ENCODE measurements at regions not wholly inside any gene's neighbourhood (a gene's known extent, or its start where the extent isn't known, plus 50 kb on each side); places are given as distances from the start of the nearest gene placed in this dataset.

GRCh38 chr4:178462710-178463109 lies 1020.5 kb upstream of the AGA start:
- Histone ChIP-seq H3K9me3 (peaks cover 0 to 3% (median 0%) of the 10 kb centered on the region in 8 donors), H3K4me3 (no peak overlapping the region), H3K4me1 (no peaks in the 10 kb centered on the region), H3K27ac (no peak overlapping the region), H3K27me3 (replicated peaks in 1 of 7) (no peaks in the 10 kb centered on the region), H3K36me3 (no peaks in the 10 kb centered on the region)
- 30 to 46% (median 39%) methylated on average over 4 of the region's 4 CpGs for WGBS, 5 donors
- intact Hi-C loops (cut with DNase I; ENCODE audit: low total_unique reads), result no loop called here
- no peak for DNase-seq
- TF ChIP-seq, protein P1, sequence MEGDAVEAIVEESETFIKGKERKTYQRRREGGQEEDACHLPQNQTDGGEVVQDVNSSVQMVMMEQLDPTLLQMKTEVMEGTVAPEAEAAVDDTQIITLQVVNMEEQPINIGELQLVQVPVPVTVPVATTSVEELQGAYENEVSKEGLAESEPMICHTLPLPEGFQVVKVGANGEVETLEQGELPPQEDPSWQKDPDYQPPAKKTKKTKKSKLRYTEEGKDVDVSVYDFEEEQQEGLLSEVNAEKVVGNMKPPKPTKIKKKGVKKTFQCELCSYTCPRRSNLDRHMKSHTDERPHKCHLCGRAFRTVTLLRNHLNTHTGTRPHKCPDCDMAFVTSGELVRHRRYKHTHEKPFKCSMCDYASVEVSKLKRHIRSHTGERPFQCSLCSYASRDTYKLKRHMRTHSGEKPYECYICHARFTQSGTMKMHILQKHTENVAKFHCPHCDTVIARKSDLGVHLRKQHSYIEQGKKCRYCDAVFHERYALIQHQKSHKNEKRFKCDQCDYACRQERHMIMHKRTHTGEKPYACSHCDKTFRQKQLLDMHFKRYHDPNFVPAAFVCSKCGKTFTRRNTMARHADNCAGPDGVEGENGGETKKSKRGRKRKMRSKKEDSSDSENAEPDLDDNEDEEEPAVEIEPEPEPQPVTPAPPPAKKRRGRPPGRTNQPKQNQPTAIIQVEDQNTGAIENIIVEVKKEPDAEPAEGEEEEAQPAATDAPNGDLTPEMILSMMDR (IDR thresholded peaks at IDR 0.05 in 8 of 11, conservative IDR thresholded peaks at IDR 0.05 in 3 of 11), result no peak
- TF ChIP-seq POLR2A (IDR thresholded peaks at IDR 0.05), result no peak
- no peak for TF ChIP-seq POLR2AphosphoS5 (IDR thresholded peaks at IDR 0.05)

GRCh38 chr4:178463747-178464146 lies 1021.5 kb upstream of the AGA start:
- intact Hi-C loops (cut with DNase I; ENCODE audit: low total_unique reads), result no loop called here
- Histone ChIP-seq H3K4me1 (no peaks in the 10 kb centered on the region), H3K27ac (no peak overlapping the region), H3K4me3 (no peak overlapping the region), H3K36me3 (no peaks in the 10 kb centered on the region), H3K27me3 (replicated peaks in 1 of 7) (no peaks in the 10 kb centered on the region), H3K9me3 (peaks cover 0 to 3% (median 0%) of the 10 kb centered on the region in 8 donors)
- 81 to 91% (median 87%) methylated on average over 2 of the region's 2 CpGs for WGBS, 5 donors
- no peak for DNase-seq
- TF ChIP-seq, protein P1 (IDR thresholded peaks at IDR 0.05 in 8 of 11, conservative IDR thresholded peaks at IDR 0.05 in 3 of 11), result no peak
- TF ChIP-seq POLR2AphosphoS5 (IDR thresholded peaks at IDR 0.05), result no peak
- TF ChIP-seq POLR2A (IDR thresholded peaks at IDR 0.05), result no peak

DNA sequence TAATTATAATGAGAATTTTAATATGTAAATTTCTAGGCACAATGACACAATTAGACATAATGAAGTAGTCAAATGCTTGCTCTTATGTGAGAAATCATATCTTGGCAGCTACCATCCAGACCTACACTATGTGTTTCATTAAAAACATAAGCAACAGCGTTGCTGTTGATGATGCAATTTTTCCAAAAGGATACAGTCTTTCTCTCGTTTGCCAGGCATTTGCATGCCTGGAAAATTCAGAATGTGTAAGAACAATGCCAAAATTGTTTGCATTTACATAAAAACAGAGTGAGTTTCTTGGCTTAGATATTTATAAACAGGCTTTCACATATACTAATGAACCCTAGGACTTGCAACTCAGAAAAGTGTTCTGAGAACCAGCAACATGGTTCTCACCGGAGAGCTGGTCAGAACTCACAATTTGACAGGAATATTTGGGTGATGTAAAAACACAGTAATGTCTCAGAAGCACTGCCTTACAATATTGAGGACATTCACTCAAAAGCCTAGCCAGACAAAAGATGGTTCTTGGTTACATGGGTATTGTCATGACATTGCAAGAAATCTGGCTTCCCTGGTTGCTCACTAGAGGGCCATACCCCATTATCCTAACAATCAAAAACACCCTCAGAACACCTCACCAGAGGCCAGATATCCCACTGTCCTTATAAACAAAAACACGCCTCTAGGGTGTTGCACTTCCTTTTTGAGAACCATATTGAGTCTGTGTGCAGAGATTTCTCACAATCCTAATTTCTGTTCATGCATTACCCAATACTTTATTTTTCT lies 1029.0 kb upstream of the AGA start:
- no peak overlapping the region for H3K27ac ChIP-seq
- no peak overlapping the region for H3K4me3 ChIP-seq
- DNase-seq, result no peak
- no peaks in the 10 kb centered on the region for H3K4me1 ChIP-seq
- no peaks in the 10 kb centered on the region for H3K36me3 ChIP-seq
- intact Hi-C loops (cut with DNase I; ENCODE audit: low total_unique reads), result no loop called here
- WGBS, 5 donors, result 63 to 83% (median 74%) methylated on average over 4 of the region's 4 CpGs
- peaks cover 0 to 8% (median 0%) of the 10 kb centered on the region in 8 donors for H3K9me3 ChIP-seq
- no peaks in the 10 kb centered on the region for H3K27me3 ChIP-seq (replicated peaks in 1 of 7)
- TF ChIP-seq, protein P1 (IDR thresholded peaks at IDR 0.05 in 8 of 11, conservative IDR thresholded peaks at IDR 0.05 in 3 of 11), result no peak
- no peak for TF ChIP-seq POLR2AphosphoS5 (IDR thresholded peaks at IDR 0.05)
- TF ChIP-seq POLR2A (IDR thresholded peaks at IDR 0.05), result no peak

DNA sequence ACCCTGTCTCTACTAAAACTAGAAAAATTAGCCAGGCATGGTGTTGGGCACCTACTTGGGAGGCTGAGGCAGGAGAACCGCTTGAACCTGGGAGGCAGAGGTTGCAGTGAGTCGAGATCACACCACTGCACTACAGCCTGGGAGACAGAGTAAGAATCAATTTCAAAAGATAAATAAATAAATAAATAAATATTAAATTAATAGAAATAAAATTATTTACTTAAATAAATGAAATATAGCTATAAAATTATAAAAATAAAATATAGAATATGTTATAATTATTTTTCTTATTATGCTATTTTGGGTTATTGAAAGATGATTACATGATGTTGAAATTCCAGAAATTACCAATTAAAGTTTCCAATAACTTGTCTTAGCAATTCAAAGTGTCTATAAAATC lies 1029.8 kb upstream of the AGA start:
- H3K27ac ChIP-seq, result no peak overlapping the region
- no peaks in the 10 kb centered on the region for H3K27me3 ChIP-seq (replicated peaks in 1 of 7)
- DNase-seq, result no peak
- H3K4me3 ChIP-seq, result no peak overlapping the region
- H3K4me1 ChIP-seq, result no peaks in the 10 kb centered on the region
- no peak for TF ChIP-seq POLR2A (IDR thresholded peaks at IDR 0.05)
- TF ChIP-seq POLR2AphosphoS5 (IDR thresholded peaks at IDR 0.05), result no peak
- TF ChIP-seq, protein P1 (IDR thresholded peaks at IDR 0.05 in 8 of 11, conservative IDR thresholded peaks at IDR 0.05 in 3 of 11), result no peak
- H3K9me3 ChIP-seq, result peaks cover 0 to 8% (median 0%) of the 10 kb centered on the region in 8 donors
- intact Hi-C loops (cut with DNase I; ENCODE audit: low total_unique reads), result no loop called here
- H3K36me3 ChIP-seq, result no peaks in the 10 kb centered on the region
- 84 to 91% (median 88%) methylated on average over 2 of the region's 2 CpGs for WGBS, 5 donors
